Fibroblast of peridontal ligament (primary cell): ENCODE measurements at regions not wholly inside any gene's neighbourhood (a gene's known extent, or its start where the extent isn't known, plus 50 kb on each side); places are given as distances from the start of the nearest gene placed in this dataset.

ENCODE experiments used
- DNase-seq: peaks from one replicate; pipeline ENCODE4 v3.0.0-alpha.2; 2010; ENCODE audit errors: extremely low read depth

DNA sequence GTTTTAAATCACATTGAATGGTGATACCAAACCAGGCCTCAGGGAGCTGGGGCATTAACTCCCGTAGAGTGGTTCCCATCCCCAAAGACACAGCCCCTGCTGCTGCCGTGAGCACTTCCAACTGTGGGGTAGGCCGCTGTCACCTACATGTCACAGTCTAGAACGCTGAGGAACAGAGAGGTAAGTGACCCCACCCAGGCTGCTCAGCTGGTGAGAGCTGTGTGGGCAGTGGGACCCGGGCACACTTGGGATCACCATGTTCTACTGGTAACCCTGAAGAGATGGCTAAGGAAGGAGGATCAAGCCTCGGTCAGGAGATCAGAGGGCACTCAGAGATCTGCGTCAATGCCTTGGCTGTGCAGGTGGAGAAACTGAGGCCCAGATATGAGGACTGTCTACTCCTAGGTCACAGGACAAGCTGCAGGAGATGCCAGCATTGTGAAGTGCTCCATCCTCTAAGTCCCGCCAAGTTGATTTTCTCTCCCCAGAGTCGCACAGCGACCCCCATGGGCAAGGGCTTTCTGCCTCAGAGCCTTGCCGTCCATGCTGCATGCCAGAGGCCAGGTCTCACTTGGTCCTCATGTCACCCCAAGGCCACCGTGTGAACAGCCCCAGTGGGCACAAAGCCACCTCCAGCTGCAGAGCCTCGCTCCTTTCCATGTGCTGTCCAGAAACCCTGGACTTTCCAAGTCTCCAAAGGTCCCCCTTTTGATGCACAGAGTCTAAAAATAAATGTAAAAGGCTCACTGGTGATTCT, 144.2 kb upstream of the OTOS start:
- no peak for DNase-seq

- DNase-seq: no peak
These were observed 145.3 kb upstream of the OTOS start for GRCh38 chr2:240285725-240286124.

DNA sequence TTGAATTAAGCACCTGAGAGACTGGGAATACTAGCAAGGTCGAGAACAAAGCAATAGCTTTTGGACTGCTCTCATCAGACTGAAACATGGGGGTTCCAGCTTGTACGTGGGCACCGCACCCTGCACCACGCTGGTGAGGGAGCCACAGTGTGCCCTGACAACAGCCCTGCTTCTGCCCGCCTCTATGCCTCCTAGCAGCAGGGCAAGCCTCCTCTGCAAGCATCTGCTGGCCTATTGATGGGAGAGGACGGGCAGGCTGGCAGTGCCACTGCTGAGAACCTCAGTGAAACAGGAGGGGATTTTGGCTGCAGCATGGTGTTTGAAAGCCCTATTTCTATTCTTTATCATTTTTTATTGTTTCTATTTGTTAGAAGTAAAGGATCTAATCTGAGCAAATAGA, 146.1 kb upstream of the OTOS start:
- no peak for DNase-seq

DNA sequence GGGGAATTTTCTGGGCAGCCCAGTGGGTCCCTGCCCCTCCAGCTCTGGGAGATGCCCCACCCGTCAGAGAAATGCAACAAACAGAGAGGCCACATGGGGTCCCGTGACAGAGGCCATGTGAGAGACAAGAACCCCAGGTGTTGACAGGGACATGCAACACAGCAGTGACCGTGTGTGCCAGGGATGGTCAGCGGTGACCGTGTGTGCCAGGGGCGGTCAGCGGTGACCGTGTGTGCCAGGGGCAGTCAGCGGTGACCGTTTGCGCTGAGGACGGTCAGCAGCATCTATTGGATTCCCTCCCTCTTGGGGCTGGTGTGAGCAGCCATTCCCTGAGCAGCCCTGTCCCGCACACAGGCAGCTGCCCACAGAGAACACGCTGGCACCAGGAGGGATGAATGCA, 146.6 kb upstream of the OTOS start:
- DNase-seq: no peak

DNA sequence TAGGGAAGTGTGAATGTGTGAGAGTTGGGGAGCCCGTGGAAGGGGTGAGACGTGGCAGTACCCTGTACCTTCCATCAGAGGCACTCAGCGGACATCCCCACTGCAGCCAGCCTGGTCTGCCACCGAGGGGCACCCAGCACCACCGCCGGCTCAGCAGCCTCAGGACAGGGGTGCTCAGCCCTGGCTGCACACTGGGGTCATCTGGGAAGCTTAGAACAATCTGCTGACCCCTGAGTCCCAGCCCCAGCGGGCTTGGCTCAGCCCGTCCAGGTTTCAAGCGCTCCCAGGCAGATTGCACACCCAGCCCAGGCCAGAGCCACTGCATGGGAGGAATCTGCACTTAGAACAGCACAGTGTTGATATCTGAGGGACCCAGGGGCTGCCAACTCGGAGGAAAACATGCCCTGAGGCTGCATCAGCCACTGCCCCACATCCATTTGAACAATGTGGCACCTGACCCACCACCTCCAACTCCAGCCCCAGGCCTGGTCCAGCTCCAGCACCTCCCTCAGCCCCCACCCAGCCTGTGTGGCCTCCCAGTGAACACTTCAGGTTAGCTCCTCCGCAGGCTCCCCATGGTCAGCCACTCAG, 147.1 kb upstream of the OTOS start:
- DNase-seq: no peak

DNA sequence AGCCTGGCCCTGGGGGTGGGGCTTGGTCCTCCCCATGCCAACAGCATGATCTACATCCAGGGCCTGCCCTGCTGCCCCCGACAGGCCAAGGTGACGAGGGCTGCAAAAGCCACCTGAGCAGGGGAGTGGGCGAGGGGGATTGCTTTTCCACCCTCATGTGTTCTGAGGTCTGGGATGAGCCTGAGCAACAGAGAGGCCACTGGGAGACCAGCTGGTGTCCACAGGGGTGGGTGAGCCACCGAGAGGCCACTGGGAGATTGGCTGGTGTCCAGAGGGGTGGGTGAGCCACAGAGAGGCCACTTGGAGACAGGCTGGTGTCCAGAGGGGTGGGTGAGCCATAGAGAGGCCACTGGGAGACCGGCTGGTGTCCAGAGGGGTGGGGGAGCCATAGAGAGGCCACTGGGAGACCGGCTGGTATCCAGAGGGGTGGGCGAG, 147.4 kb upstream of the GPC1 start:
- no peak for DNase-seq

DNA sequence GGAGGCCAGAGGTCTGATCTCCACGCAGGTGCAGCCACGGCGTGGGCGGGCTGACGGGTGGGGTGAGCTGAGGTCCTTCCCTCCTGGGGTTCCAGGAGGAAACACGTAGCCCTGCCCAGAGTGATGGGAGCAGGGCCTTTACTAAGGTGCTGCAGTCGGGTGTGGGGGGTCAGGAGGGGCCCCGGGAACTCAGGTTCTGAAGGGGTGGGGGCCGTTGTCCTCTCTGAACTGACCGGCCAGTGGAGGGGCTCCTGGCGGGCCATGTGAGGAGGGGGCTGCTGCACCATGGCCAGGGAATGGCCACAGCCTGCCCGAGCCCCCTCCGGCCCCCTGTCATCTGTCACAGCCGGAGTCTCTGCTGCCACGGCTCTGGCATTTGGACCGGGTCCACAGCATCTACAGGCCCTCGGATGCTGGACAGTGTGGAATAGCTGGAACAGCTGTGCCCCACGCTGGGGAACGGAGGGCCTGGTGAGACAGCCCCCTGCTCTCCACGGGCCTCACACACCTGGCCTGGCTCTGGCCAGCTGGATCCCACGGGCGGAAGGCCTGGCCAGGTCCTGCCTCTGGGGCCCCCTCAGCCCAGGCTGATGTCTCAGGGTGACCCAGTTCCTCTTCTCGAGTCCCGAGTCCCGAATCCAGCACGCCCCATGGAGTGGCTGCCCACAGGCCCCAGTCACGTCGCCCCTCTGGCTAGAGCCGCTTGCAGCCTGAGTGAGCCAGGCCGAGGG, 145.6 kb upstream of the GPC1 start:
- no peak for DNase-seq

GRCh38 chr2:240290432-240291336, 144.8 kb upstream of the GPC1 start:
- no peak for DNase-seq

DNA sequence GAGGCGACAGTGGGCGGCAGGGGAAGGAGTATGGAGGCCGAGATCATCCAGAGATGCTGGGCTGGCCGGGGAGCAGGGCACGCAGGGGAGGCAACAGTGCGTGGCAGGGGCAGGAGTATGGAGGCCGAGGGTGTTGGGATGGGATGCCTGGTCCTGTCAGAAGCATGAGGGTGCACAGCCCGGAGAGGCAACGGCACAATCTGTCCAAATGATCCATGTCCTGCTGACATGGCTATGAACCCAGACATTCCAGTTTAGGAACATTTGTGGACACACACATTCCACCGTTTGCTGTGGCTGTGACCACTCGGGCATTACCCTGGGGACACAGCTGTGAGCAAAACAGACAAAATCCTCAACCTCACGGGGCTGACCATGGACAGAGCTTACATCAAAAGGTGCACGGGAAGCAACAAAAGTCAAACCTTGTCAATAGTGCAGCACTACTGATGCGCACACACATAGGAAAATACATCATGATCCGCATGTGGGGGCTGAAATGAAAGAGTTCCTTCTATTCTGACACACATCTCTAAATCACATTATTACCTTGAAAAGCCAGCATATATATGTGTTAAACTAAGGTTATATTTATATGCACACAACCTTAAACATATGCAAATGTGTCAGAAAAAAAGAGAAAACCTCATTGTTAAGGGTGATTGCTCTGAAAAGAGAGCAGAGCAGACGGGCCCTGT, 144.0 kb upstream of the GPC1 start:
- DNase-seq: no peak

DNA sequence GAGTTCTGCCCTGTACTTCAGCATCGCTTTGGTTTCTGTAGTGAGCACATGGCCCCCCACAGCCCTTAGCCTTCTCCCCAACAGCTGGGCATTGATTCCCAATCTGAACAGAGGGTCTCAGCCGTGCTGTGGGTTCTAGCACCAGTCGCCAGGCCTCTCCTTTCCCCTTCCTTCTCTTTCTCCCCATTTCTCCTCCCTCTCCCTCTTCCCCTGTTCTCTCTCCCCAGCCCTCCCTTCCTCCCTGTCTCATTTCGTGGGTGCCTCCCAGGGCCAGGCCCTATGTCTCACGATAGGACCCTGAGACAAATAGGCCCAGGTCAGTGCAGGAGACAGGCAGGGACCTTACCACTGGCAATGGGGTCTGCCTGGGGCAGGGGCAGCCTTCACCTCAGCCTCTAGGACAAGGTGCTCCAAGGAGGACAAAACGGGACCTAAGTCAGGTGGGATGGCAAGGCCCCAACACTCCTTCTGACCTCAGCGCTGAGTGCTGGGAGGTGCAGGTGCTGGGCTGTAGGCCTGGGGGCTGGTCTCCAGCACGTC, 143.4 kb upstream of the GPC1 start:
- no peak for DNase-seq

DNA sequence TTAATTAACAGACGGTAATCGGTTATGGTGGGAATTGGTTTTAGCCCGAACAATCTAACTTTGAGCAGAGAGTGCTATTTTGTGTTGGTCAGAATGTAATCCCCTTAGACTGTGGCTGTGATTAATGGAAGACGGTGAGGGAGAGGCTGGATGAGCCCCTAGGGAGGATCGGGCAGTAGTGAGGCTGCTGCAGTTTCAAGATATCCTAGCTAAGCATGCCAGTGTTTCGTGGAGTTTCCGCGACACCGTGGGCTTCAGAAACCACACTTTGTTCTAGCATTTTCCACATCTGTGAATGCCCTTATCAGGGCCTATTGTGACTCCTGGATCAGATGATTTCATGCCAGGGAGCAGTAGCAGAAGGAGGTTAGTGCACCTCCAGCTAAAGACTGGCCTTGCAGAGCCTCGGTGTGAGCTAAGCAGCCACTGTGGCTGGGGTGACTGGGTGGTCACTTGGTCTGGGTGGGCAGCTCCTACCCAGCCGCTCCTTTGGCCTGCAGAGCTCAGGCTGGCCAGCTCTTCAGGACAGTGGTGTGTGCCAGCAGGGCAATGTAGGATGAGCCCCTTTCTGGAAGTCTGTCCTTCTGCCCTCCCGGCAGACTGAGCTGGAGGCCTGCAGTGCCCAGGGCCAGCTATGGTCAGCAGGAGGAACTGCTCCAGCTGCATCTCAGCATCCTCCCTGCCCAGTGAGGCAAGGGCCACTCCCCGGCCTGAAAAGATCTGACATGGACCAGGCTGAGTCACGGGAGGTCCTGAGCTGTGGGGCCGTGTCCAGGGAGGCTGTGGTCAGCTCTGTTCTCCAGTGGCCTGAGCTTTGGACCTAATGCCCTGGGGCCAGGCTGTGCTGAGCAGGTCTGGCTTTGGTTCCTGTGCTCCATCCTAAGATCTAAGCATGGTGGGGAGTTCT, 142.6 kb upstream of the GPC1 start:
- DNase-seq: no peak

DNA sequence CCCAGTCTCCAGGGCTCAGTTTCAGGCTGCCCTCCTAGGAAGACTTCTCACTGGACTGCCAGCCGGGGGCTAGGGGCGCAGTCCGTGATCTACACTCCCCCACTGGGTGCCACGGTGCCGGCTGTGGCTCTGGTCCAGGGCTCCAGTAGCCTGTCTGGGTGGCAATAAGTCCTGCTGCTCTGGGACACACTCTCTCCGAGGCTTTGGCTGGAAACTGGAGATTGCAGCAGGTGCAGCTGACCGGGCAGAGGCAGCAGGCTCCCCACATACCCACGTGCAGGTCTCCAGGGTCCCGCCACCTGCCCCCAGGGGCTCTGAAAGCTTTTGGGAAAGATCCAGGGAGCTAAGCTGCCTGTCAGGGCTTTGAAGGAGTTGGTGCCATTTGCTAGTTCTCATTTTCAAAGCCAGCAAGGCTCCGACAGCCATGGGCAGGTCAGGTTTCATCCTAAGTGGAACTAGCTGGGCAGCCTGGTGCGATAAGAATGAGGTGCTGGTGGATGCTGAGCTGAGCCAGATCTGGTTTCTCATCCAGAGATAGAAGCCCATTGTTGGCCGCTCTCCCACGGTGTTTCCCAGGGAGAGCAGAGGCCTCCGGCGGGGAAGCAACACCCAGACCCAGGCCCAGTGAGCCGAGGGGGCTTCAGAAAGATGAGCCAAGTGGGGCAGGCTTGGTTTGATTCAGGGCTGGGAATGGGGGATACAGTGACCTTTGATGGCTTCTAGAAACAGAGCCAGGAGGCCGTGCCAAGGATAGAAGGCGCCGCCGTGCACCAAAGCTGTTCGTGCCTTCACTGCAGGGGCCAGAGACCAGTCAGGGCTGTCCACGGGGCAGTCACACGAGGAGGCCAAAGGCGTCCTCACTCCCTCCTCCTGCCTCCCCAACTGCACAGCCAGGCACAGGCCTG, 141.7 kb upstream of the GPC1 start:
- DNase-seq: no peak

DNA sequence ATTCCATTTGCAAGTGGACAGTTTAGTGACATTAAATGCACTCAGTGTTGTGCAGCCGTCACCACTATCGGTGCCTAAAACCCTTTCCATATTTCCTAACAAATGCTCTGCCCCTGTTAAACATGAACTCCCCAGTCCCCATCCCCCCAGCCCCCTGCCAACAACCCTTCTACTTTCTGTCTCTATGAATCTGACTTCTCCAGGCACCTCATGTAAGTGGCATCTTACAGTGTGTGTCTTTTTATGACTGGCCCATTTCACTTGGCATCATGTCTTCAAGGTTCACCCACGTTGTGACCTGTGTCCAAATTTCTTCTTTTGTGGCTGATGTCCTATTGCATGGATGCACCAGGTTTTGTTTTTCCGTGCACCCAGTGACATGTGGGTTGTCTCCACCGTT, 140.9 kb upstream of the GPC1 start:
- DNase-seq: no peak

- DNase-seq: no peak
These were observed 140.0 kb upstream of the GPC1 start for GRCh38 chr2:240295256-240296103.

- no peak for DNase-seq
These were observed 139.4 kb upstream of the GPC1 start for GRCh38 chr2:240296104-240296406.

GRCh38 chr2:240296476-240297255, 138.8 kb upstream of the GPC1 start:
- DNase-seq: no peak
